Gastrocnemius medialis (tissue), 4 donors: ENCODE measurements at regions not wholly inside any gene's neighbourhood (a gene's known extent, or its start where the extent isn't known, plus 50 kb on each side); places are given as distances from the start of the nearest gene placed in this dataset.
"Not testable (repeated sequence)": the region's sequence is repeated elsewhere in the genome, so short reads cannot be mapped to it uniquely, and the experiment has no call there.

Experiments used
- ATAC-seq, 2 donors: fragments of 150-250 bp; one replicate each; pipeline ENCODE4 v1.9.1; 2016
- DNase-seq, 2 donors: peaks; one replicate each; pipeline ENCODE4 v3.0.0-alpha.2; 2019
- H3K27ac ChIP-seq, 4 donors: fragments of 200-600 bp; sonication (generic); 1 replicate in 1 of 4; 2 replicates in 3 of 4; pipeline ENCODE4 v1.5.1; 2016 to 2018; ENCODE audit warnings: mild to moderate bottlenecking in 2 of 4, moderate library complexity in 1 of 4
- H3K27me3 ChIP-seq, 3 donors: fragments of 200-600 bp; sonication (generic) in 2 of 3; 1 replicate in 1 of 3; 2 replicates in 2 of 3; pipeline versions ENCODE4 v1.5.1 to v1.6.0; 2016 to 2019; ENCODE audit warnings: mild to moderate bottlenecking in 1 of 3, moderate library complexity in 1 of 3
- H3K36me3 ChIP-seq, 2 donors: fragments of 200-600 bp; sonication (generic) in 1 of 2; one replicate each; pipeline ENCODE4 v1.5.1; 2017 to 2018
- H3K4me1 ChIP-seq, 2 donors: fragments of 200-600 bp; sonication (generic) in 1 of 2; one replicate each; pipeline ENCODE4 v1.5.1; 2016 to 2017; ENCODE audit warnings: mild to moderate bottlenecking in 2 of 2
- H3K4me3 ChIP-seq, 4 donors: fragments of 200-600 bp; sonication (generic) in 3 of 4; 1 replicate in 1 of 4; 2 replicates in 3 of 4; pipeline ENCODE4 v1.5.1; 2016 to 2019; ENCODE audit warnings: mild to moderate bottlenecking in 2 of 4
- H3K9me3 ChIP-seq, 3 donors: fragments of 200-600 bp; sonication (generic) in 2 of 3; 1 replicate in 1 of 3; 2 replicates in 2 of 3; pipeline ENCODE4 v1.5.1; 2016 to 2019
- POLR2A ChIP-seq, 2 donors: fragments of 450-650 bp; IDR thresholded peaks; one replicate each; pipeline ENCODE4 v1.6.1; 2017; ENCODE audit warnings: antibody characterized with exemption in 2 of 2, mild to moderate bottlenecking in 2 of 2, moderate library complexity in 2 of 2
- in situ Hi-C, 4 donors: fragments of 200-750 bp; cut with MboI; loops; one replicate each; pipeline versions ENCODE4 v1.15.0 to v1.8.0; 2017; ENCODE audit warnings: low sequenced_read_pairs in 4 of 4
- intact Hi-C: fragments of 100-400 bp; cut with DNase I; formaldehyde crosslinking; loops from one replicate; pipeline ENCODE4 v1.15.1; 2023; ENCODE audit warnings: low total_unique reads
- TF ChIP-seq, protein P1 (sequence below), 5 experiments: fragments of 450-650 bp in 3 of 5; fragments of 200-600 bp in 2 of 5; sonication (generic) in 2 of 5; IDR thresholded peaks in 4 of 5; conservative IDR thresholded peaks in 1 of 5; 1 replicate in 4 of 5; 2 replicates in 1 of 5; pipeline ENCODE4 v1.5.1; 2016 to 2019; ENCODE audit warnings: antibody characterized with exemption in 5 of 5, mild to moderate bottlenecking in 3 of 5, moderate library complexity in 3 of 5

DNA sequence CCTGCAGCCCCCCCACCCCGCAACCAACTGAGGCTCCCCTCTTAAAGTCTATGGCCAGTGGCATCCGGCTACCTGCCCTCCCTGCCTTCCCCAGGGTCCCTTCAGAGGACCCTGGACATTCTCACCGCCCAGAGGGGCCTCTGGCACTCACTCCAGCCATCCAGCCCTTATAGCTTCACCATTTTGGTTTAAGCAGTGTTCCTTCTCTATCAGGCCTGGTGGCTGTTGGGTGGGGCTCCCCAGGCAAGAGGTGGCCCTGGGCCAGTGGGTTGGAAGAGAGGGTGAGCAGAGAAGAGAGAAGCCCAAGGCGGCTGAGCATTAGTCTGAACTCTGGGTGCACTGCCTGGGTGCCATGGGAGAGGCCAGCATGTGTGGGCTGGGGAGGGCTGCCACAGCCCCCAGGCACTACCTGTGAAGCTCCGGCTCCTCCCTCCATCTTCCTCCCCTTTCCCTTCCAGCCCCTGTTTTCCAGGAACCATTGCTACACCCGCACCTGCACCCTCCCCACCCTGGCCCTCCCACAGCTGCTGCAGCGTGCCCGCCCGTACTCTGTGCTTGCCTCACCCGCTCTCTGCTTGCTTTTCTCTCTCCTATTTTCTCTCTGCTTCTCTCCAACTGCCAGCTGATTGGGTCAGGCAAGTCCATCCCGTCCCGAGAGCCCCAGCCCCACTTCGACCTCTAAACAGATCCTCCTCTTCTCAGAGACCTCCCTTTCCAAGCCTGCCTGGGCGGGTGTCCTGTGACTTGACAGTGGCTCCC, 168.2 kb downstream of the TBC1D2B start:
- ATAC-seq: no peak
- no peaks in the 10 kb centered on the region for H3K9me3 ChIP-seq
- TF ChIP-seq, protein P1, sequence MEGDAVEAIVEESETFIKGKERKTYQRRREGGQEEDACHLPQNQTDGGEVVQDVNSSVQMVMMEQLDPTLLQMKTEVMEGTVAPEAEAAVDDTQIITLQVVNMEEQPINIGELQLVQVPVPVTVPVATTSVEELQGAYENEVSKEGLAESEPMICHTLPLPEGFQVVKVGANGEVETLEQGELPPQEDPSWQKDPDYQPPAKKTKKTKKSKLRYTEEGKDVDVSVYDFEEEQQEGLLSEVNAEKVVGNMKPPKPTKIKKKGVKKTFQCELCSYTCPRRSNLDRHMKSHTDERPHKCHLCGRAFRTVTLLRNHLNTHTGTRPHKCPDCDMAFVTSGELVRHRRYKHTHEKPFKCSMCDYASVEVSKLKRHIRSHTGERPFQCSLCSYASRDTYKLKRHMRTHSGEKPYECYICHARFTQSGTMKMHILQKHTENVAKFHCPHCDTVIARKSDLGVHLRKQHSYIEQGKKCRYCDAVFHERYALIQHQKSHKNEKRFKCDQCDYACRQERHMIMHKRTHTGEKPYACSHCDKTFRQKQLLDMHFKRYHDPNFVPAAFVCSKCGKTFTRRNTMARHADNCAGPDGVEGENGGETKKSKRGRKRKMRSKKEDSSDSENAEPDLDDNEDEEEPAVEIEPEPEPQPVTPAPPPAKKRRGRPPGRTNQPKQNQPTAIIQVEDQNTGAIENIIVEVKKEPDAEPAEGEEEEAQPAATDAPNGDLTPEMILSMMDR (IDR thresholded peaks at IDR 0.05 in 4 of 5, conservative IDR thresholded peaks at IDR 0.05 in 1 of 5): no peak
- no peak for TF ChIP-seq POLR2A (IDR thresholded peaks at IDR 0.05)

DNA sequence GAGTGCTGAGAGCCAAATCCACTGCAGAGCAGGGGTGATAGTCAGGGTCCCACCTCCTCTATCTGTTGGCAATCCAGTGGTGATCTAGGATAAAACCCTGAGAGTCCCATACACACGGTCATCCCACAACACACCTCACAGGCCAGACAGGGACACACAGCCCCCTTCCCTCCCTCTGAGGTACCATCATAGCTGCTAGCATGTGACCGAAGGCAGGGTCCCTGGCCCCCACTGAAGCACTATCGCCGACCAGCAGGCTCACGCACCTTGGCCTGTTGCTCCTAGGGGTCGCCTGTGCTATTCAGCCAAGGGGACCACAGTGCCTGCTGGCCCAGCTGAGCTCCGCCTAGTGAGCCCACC, 168.8 kb downstream of the TBC1D2B start:
- DNase-seq, H3K27ac ChIP-seq, H3K4me3 ChIP-seq, H3K27me3 ChIP-seq, H3K9me3 ChIP-seq, in situ Hi-C loops, ATAC-seq, H3K36me3 ChIP-seq, intact Hi-C loops, H3K4me1 ChIP-seq: not testable (repeated sequence)

More for the DNA sequence above, 168.2 kb downstream of the TBC1D2B start:
- no peaks in the 10 kb centered on the region for H3K4me1 ChIP-seq
- no peaks in the 10 kb centered on the region for H3K27me3 ChIP-seq
- intact Hi-C loops (no loop called here), in situ Hi-C loops (no loop called here)
- no peak for DNase-seq
- no peaks in the 10 kb centered on the region for H3K36me3 ChIP-seq
- H3K4me3 ChIP-seq: no peak overlapping the region
- no peak overlapping the region for H3K27ac ChIP-seq

DNA sequence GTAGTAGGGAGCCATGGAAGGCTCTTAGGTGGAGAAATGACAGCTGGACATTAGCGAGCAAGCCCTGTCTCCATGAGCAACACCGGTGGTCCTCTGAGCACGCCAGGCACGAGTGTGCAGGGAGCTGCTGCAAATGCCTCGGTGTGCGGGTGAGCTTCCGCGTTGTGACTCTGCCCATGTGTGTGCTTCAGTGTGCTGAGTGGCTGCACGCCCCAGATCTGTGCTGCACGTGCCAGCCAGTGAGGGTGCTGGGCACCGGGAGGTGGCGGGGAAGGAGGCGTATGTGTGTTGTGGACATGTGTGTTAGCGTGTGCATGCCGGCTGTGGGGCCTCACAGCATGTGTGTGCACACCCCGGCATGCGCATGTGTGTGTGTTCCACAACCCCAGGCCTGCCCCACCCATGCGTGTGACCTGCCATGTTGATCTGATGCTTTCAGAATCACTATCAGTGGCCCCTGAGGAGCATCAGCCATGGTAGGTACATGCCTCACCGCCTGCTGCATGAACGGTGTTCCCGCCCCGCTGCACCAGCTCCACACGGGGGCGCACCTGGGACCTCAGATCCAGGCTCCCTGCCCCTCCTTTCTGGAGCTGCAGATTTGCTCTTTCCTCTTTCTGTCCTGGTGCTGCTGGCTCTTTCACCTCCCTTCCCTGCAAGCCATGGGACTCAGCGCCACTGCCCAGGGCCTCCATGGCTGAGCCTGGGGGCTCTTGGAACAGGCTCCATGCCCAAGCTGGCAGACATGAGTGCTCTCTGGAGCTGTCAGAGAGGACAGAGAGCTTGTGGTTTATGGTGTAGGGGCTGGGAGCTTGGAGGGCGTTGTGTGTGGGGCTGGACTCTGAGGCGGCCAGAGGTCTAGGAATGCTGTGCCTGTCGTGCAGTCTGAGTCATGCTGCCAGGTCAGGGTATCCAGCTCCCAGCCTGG, 169.4 kb downstream of the TBC1D2B start:
- intact Hi-C loops: no loop called here

DNA sequence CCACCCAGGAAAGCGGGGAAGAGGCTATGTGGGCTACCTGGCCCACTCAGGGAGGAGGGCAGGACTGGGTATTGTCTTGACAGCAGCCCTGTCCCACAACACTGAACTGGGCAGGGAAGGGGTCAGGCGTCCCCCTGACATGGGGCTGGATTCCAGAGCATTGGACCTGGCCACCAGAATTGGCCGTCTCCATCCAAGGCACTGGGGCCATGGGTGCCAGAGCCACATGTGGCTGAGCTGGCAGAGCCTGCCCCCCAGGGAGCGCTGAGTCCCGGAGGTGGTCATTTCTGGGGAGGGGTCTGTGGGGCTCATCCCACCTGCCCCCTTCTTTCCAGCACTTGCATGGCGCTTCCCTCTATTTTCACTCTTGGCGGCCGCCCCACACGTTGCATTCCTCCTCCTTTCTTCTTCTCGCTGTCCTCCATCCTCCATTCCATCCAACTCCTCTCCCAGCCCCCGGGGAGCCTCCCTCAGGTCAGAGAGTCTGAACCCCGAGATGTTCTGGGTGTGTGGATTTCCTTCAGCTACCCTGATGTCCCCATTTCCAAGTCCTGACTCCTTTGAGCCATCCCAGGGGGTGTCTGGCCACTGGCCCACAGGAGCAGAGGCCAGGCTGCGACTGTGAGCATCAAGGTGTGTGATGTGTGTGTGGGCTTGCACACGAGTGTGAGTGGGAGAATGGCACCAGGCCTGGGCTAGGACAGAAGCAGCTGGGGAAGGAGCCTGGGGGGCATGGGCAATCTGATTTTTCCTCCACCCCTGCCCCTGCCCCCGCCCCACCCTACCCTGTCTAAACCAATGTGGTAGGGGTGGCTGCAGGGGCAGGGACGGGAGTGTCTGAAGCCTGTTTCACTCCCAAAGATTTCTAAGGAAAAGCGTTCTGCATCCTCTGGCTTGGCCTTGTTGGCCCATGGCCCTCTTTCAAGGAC, 171.2 kb downstream of the TBC1D2B start:
- H3K36me3 ChIP-seq, H3K4me1 ChIP-seq, intact Hi-C loops, DNase-seq, H3K4me3 ChIP-seq, ATAC-seq, H3K9me3 ChIP-seq, H3K27ac ChIP-seq, in situ Hi-C loops, H3K27me3 ChIP-seq: not testable (repeated sequence)

More for the DNA sequence above, 169.4 kb downstream of the TBC1D2B start:
- no peak for ATAC-seq
- Histone ChIP-seq H3K36me3 (no peaks in the 10 kb centered on the region), H3K27me3 (no peaks in the 10 kb centered on the region), H3K9me3 (no peaks in the 10 kb centered on the region), H3K27ac (no peak overlapping the region), H3K4me3 (no peak overlapping the region), H3K4me1 (no peaks in the 10 kb centered on the region)
- in situ Hi-C loops: no loop called here
- DNase-seq: no peak
- TF ChIP-seq, protein P1 (IDR thresholded peaks at IDR 0.05 in 4 of 5, conservative IDR thresholded peaks at IDR 0.05 in 1 of 5): peak in 1 of 5 experiments; percentile 21
- no peak for TF ChIP-seq POLR2A (IDR thresholded peaks at IDR 0.05)

DNA sequence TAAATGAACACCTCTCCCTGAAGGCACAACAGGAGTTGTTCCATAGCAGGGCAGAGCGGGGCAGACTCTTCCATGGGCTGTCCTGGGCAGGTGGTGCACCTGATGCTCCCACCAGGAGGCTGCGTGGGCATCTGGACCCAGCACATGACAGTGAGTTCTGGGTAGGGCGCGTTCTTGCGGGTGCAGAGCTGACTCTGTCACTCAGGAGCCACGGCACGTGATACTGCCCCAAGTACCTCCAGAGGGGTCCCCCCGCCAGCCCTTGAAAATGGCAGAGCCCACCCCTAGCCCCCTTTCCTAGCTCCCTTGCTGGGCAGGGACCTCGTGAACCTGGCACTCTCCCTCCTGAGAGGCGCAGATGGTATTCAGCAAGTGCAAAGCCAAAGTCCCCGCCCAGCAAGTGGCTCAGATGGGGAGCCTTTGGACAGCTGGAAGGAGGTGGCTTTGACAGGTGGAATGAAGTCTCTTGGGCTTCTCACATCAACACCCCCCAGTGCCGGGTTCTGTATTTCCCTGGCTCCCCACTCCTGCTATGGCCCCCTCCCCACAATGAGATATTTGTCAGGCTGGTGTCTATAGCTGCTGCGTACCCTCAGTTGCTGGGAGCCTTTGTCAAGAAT, 172.1 kb downstream of the TBC1D2B start:
- no peak for DNase-seq
- in situ Hi-C loops (no loop called here), intact Hi-C loops (no loop called here)
- Histone ChIP-seq H3K4me3 (no peak overlapping the region), H3K4me1 (no peaks in the 10 kb centered on the region), H3K27me3 (no peaks in the 10 kb centered on the region), H3K9me3 (no peaks in the 10 kb centered on the region), H3K36me3 (no peaks in the 10 kb centered on the region), H3K27ac (no peak overlapping the region)
- no peak for TF ChIP-seq POLR2A (IDR thresholded peaks at IDR 0.05)
- TF ChIP-seq, protein P1 (IDR thresholded peaks at IDR 0.05 in 4 of 5, conservative IDR thresholded peaks at IDR 0.05 in 1 of 5): no peak
- ATAC-seq: no peak
